ENCODE measurements at regions not wholly inside any gene's neighbourhood (a gene's known extent, or its start where the extent isn't known, plus 50 kb on each side); places are given as distances from the start of the nearest gene placed in this dataset.

- Histone ChIP-seq H3K27ac (no peak overlapping the region), H3K4me1 (no peaks in the 10 kb centered on the region), H3K9me3 (no peaks in the 10 kb centered on the region), H3K27me3 (no peaks in the 10 kb centered on the region), H3K36me3 (no peaks in the 10 kb centered on the region), H3K4me3 (no peak overlapping the region)
- DNase-seq: no peak
- TF ChIP-seq, protein P1, sequence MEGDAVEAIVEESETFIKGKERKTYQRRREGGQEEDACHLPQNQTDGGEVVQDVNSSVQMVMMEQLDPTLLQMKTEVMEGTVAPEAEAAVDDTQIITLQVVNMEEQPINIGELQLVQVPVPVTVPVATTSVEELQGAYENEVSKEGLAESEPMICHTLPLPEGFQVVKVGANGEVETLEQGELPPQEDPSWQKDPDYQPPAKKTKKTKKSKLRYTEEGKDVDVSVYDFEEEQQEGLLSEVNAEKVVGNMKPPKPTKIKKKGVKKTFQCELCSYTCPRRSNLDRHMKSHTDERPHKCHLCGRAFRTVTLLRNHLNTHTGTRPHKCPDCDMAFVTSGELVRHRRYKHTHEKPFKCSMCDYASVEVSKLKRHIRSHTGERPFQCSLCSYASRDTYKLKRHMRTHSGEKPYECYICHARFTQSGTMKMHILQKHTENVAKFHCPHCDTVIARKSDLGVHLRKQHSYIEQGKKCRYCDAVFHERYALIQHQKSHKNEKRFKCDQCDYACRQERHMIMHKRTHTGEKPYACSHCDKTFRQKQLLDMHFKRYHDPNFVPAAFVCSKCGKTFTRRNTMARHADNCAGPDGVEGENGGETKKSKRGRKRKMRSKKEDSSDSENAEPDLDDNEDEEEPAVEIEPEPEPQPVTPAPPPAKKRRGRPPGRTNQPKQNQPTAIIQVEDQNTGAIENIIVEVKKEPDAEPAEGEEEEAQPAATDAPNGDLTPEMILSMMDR (IDR thresholded peaks at IDR 0.05): no peak
- TF ChIP-seq POLR2A (IDR thresholded peaks at IDR 0.05): no peak
- intact Hi-C loops (cut with DNase I; ENCODE audit: low total_unique reads): no loop called here
These were observed 290.6 kb upstream of the GHITM start for GRCh38 chr10:83848677-83849076.

GRCh38 chr10:83849150-83849549, 290.2 kb upstream of the GHITM start:
- Histone ChIP-seq H3K36me3 (no peaks in the 10 kb centered on the region), H3K4me3 (no peak overlapping the region), H3K9me3 (no peaks in the 10 kb centered on the region), H3K27ac (no peak overlapping the region), H3K27me3 (no peaks in the 10 kb centered on the region), H3K4me1 (no peaks in the 10 kb centered on the region)
- intact Hi-C loops (cut with DNase I; ENCODE audit: low total_unique reads): no loop called here
- DNase-seq: no peak
- TF ChIP-seq POLR2A (IDR thresholded peaks at IDR 0.05): no peak
- TF ChIP-seq, protein P1 (IDR thresholded peaks at IDR 0.05): no peak

DNA sequence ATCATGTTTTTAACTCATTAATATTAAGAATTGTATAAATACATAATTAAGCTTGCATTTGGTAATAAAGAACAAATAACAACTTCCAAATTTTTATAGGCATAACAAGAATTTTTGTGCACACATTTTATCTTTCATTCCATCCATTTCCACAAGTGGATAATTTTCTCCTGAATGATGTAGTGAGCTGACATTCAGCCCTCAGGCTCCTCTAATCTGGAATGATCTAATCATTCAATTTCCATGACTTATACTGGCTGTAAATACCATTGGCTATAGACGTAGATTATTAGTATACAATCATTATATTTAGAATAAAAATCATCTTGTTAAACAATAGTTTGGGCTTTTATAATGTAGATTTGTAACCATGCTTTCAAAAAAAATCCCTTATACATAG, 287.2 kb upstream of the GHITM start:
- no peaks in the 10 kb centered on the region for H3K9me3 ChIP-seq
- no peak for DNase-seq
- no peak overlapping the region for H3K4me3 ChIP-seq
- H3K27me3 ChIP-seq: no peaks in the 10 kb centered on the region
- TF ChIP-seq, protein P1 (IDR thresholded peaks at IDR 0.05): no peak
- no peak for TF ChIP-seq POLR2A (IDR thresholded peaks at IDR 0.05)
- no peak overlapping the region for H3K27ac ChIP-seq
- H3K36me3 ChIP-seq: no peaks in the 10 kb centered on the region
- no peaks in the 10 kb centered on the region for H3K4me1 ChIP-seq
- intact Hi-C loops (cut with DNase I; ENCODE audit: low total_unique reads): no loop called here

DNA sequence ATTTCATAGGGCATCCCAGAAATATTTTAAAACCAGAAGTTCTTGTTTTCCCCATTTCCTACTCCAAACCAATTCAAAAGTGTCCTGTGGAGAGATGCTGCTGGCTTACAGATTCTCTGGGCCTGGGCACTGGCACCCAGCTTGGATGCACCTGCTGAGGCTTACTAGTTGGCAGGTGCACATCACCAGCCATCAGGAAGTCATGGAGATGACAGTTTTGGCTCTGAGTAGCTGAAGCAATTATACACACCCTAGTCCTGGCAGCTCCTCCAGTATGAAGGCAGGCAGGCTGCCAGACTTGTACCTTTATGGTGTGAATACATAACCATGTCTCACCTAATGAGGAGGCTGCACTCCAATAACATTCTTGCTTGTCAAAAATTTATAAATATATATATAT, 276.6 kb upstream of the GHITM start:
- Histone ChIP-seq H3K36me3 (no peaks in the 10 kb centered on the region), H3K4me1 (no peaks in the 10 kb centered on the region), H3K27me3 (no peaks in the 10 kb centered on the region), H3K4me3 (no peak overlapping the region), H3K27ac (no peak overlapping the region), H3K9me3 (no peaks in the 10 kb centered on the region)
- intact Hi-C loops (cut with DNase I; ENCODE audit: low total_unique reads): no loop called here
- no peak for DNase-seq
- TF ChIP-seq, protein P1 (IDR thresholded peaks at IDR 0.05): no peak
- TF ChIP-seq POLR2A (IDR thresholded peaks at IDR 0.05): no peak

DNA sequence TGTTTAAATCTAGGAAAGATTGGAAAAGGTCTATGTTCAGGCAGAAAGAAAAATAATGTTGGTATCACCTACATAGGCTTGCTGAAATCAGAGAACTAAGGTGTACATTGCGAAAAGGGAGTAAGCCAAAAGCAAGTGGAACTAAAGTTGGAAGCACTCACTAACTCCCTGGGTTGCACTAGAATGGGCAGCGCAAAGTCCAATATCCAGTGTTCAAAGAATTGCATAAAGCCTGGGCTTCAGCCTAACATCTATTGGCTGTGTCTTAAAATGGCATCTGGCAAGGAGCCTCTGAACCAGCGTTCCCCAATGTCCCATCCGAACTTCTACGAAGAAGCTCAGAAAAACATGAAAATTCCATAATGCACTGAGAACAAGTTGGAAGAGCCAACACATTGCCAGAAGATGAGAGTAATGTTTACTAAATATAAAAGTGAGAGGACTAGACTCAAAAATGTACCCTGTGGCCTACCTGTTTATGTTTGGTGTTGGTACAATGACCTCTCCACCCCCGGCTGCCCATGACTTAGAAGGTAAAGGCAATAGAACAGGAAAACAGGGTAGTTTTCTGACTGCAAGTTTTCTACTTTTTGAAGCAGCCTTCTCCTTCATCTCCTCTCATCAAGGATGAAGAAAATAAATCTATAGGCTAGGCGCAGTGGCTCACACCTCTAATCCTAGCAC, 275.9 kb upstream of the GHITM start:
- Histone ChIP-seq H3K9me3 (no peaks in the 10 kb centered on the region), H3K36me3 (no peaks in the 10 kb centered on the region), H3K27me3 (no peaks in the 10 kb centered on the region), H3K4me3 (no peak overlapping the region), H3K4me1 (no peaks in the 10 kb centered on the region), H3K27ac (no peak overlapping the region)
- TF ChIP-seq, protein P1 (IDR thresholded peaks at IDR 0.05): no peak
- no peak for TF ChIP-seq POLR2A (IDR thresholded peaks at IDR 0.05)
- intact Hi-C loops (cut with DNase I; ENCODE audit: low total_unique reads): no loop called here
- DNase-seq: no peak

Data from uterus (tissue), 3 donors.